ENCODE measurements at regions not wholly inside any gene's neighbourhood (a gene's known extent, or its start where the extent isn't known, plus 50 kb on each side); places are given as distances from the start of the nearest gene placed in this dataset.
A peak's percentile ranks its signal among the peaks of the same experiment; 100 is the strongest.

DNA sequence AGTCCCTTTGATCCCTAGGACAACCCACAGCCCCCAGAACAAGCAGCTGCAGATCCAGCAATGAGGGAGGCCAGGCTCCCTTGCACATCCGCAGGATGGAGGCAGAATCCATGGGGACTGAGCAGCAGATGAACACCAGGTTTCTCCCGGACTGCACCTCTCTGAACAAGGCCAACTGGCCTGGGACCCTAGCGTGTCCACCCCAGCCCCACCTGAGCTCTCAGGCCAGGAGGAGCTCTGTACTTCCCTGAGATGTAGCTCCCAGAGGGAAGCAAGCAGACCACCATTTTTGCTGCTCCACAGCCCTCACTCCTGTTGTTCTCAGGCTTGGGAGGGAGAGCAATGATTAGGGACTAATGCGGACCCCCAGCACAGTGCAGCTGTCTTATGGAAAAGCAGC is 1195.8 kb downstream of the PCDH18 start:
- no peak overlapping the region for H3K4me3 ChIP-seq (replicated peaks in 1 of 2; ENCODE audit: low read depth in 2 of 2, low read length in 2 of 2)
- no peak for DNase-seq (ENCODE audit: low read depth in 2 of 2)
- TF ChIP-seq, protein P1, sequence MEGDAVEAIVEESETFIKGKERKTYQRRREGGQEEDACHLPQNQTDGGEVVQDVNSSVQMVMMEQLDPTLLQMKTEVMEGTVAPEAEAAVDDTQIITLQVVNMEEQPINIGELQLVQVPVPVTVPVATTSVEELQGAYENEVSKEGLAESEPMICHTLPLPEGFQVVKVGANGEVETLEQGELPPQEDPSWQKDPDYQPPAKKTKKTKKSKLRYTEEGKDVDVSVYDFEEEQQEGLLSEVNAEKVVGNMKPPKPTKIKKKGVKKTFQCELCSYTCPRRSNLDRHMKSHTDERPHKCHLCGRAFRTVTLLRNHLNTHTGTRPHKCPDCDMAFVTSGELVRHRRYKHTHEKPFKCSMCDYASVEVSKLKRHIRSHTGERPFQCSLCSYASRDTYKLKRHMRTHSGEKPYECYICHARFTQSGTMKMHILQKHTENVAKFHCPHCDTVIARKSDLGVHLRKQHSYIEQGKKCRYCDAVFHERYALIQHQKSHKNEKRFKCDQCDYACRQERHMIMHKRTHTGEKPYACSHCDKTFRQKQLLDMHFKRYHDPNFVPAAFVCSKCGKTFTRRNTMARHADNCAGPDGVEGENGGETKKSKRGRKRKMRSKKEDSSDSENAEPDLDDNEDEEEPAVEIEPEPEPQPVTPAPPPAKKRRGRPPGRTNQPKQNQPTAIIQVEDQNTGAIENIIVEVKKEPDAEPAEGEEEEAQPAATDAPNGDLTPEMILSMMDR (IDR thresholded peaks at IDR 0.05; ENCODE audit: low read depth, low read length) = no peak

GRCh38 chr4:136329042-136329662 is 1203.1 kb downstream of the PCDH18 start:
- TF ChIP-seq, protein P1 (IDR thresholded peaks at IDR 0.05; ENCODE audit: low read depth, low read length) = peak; percentile 24
- no peak overlapping the region for H3K4me3 ChIP-seq (replicated peaks in 1 of 2; ENCODE audit: low read depth in 2 of 2, low read length in 2 of 2)
- DNase-seq (ENCODE audit: low read depth in 2 of 2) = peak in 1 of 2 donors; percentile 5

DNA sequence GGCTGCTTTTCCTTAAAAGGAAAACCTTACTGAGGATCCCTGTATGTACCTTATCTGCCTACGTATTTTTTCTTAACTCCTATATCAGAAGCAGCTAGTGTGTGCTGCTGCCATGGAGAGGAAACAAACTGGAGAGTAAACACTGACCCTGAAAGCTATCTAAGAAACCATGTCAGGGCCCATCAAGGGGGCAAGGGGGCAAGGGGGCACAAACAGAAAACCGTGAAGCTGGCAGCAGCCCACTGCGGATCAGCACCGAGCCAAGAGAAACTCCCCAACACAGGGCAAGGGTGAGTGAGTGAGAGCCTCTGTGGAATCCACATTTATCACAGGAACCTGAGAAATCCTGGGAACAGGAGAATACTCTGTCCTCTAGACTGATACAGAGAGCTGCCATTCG is 1204.2 kb downstream of the PCDH18 start:
- TF ChIP-seq, protein P1 (IDR thresholded peaks at IDR 0.05; ENCODE audit: low read depth, low read length) = no peak
- H3K4me3 ChIP-seq (replicated peaks in 1 of 2; ENCODE audit: low read depth in 2 of 2, low read length in 2 of 2) = no peak overlapping the region
- no peak for DNase-seq (ENCODE audit: low read depth in 2 of 2)

GRCh38 chr4:136320465-136320813 is 1211.9 kb downstream of the PCDH18 start:
- H3K4me3 ChIP-seq (replicated peaks in 1 of 2; ENCODE audit: low read depth in 2 of 2, low read length in 2 of 2) = no peak overlapping the region
- TF ChIP-seq, protein P1 (IDR thresholded peaks at IDR 0.05; ENCODE audit: low read depth, low read length) = no peak
- DNase-seq (ENCODE audit: low read depth in 2 of 2) = no peak

DNA sequence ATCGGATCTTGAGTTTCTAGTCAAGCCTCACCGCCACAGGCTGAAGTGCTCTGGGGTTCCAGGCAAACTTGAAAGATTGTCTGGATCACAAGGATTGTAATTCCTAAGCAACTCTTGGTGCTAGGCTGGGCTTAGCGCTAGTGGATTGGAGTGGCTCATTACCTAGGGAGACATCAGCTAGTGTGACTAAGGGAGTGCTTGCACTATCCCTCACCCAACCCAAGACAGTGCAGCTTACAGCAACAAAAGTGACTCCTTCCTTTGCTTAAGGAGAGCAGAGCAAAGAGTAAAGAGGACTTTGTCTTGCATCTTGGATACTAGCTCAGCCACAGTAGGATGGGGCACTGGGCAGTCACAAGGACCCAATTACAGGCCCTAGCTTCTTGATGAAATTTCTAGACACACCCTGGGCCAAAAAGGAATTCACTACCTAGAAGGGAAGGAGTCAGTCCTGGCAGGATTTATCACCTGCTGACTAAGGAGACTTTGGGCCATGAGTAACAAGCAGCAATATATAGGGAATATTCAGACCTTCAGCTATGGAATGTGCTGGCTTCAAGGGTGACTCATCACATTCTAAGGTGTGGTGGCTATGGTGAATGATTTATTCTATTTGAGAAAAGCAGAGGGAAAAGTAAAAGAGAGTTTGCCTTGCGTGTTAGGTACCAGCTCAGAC is 1212.4 kb downstream of the PCDH18 start:
- peak in 1 of 2 donors; percentile 45 for DNase-seq (ENCODE audit: low read depth in 2 of 2)
- TF ChIP-seq, protein P1 (IDR thresholded peaks at IDR 0.05; ENCODE audit: low read depth, low read length) = no peak
- no peak overlapping the region for H3K4me3 ChIP-seq (replicated peaks in 1 of 2; ENCODE audit: low read depth in 2 of 2, low read length in 2 of 2)

DNA sequence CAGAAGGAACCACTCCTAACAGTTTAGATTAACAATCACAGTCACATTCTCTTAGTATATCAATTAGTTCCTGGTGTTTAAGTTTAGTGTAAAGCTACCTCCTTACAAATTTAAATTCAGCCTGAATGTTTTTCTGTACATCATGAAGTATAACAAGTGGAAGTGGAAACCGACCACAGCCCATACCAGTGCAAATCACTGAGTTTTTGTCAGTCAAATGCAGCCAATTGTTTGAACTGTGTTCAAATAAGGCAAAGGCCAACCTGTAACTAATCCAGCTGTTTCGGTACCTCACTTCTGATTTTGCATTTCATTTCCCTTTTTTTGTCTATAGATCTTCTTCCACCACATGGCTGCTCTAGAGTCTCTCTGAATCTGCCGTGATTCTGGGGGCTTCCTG is 1215.3 kb downstream of the PCDH18 start:
- no peak for DNase-seq (ENCODE audit: low read depth in 2 of 2)
- TF ChIP-seq, protein P1 (IDR thresholded peaks at IDR 0.05; ENCODE audit: low read depth, low read length) = no peak

More for the DNA sequence above, 1215.3 kb downstream of the PCDH18 start:
- H3K4me3 ChIP-seq (replicated peaks in 1 of 2; ENCODE audit: low read depth in 2 of 2, low read length in 2 of 2) = no peak overlapping the region

Data from cardiac fibroblast (primary cell).